ENCODE measurements at regions not wholly inside any gene's neighbourhood (a gene's known extent, or its start where the extent isn't known, plus 50 kb on each side); places are given as distances from the start of the nearest gene placed in this dataset.

DNA sequence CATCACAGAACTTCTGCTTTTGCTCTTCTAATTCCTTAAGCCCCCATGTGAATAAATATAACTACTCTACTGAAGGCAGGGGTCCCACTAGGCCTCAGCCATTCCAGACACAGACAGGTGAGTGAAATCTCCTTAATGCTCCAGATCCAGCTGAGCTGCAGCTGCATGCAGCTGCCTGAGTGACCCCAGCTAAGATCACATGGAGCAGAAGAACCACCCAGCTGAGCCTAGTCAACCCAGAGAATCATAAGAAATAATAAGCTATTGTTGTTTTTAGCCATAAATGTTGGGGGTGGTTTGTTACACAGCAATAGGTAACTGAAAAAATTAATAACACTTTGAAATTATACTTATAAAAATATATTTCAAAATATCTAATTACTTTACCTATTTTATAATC is 220.3 kb downstream of the SIPA1L2 start:
- DNase-seq = no peak

DNA sequence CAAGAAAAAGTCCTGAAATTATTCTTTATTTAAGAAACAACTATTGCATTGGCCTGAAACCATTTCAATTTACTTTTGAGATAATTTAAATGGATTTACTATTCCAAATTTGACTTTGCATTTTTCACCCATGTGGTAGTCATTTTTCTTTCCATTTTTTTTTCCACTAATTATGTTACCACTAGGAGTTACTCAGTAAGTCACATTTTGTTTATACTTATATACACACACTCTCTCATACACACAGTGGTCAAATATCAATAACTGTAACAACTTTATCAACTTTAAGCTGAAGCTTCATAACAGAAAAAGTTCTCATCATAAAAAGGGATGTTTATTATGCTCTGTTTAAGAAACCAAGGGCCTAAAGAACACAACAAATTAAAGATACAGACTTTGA is 222.8 kb downstream of the SIPA1L2 start:
- no peak for DNase-seq

DNA sequence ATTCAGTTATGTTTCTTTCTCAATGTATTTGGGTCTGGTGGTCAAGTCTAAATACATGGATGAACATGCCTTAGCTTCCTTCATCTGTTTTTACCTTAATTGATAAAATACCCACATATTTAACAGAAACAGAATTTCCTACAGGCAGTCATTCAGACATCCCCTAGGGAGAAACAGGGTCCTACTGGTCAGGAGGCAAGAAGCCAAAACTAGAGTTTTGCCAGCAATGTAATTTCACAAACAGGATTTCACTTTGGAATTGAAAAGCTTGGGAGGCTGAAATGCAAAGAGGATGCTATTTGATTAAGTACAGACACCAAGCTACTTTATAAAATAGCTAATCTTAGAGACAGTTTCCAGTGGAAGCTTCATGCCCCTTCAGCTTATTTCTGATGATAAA is 224.2 kb downstream of the SIPA1L2 start:
- DNase-seq = no peak

DNA sequence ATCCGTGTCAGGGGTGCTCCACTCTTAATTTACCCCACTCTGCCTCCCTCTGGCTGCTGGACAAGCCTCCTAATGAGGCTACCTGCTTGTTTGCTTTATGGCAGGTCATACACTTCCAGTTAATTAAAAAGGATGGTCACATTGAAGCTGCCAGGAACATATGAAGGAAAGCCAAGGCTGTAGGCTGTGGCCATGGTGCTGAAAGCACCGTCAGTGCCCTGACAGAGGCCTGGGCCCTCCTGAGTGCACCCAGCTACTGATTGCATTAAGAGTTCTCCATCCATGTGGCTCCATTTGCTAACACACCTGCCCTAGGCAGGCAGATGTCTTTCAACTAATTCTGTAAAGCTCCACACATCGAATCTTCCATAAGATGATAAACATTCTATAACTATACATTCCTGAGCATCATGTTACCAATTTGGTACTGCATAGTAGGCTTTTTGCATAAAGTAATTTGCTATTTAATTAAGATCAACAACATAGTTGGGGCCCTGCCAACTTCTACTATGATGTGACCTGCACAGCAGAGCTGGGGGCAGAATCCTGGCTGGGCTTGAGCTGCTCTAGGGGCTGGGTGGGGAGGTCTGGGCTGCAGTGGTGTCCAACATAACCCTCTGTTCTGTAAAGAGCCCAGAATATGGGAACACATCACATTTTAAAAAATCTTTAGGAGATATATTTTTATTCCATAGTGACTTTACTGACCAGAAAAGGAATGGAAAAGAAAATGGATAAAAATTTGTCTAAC is 224.8 kb downstream of the SIPA1L2 start:
- DNase-seq = no peak

DNA sequence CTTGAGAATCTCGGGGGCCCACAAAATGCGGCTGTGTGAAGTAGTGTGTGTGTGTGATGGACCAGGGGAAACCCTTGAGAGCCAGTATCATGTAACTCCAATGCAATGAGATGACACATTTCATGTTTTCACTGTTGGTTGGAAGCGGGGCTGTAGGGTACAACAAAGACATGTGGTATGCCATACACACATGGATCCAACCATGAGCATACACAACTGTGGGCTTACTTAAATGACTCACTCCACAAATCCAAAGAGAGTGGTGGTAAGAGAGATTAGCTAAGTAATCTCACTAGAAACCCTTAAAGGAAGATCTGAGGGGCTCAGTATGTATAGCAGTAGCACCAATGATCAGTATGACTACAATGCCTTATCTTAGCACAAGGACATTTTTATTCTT is 225.7 kb downstream of the SIPA1L2 start:
- no peak for DNase-seq

DNA sequence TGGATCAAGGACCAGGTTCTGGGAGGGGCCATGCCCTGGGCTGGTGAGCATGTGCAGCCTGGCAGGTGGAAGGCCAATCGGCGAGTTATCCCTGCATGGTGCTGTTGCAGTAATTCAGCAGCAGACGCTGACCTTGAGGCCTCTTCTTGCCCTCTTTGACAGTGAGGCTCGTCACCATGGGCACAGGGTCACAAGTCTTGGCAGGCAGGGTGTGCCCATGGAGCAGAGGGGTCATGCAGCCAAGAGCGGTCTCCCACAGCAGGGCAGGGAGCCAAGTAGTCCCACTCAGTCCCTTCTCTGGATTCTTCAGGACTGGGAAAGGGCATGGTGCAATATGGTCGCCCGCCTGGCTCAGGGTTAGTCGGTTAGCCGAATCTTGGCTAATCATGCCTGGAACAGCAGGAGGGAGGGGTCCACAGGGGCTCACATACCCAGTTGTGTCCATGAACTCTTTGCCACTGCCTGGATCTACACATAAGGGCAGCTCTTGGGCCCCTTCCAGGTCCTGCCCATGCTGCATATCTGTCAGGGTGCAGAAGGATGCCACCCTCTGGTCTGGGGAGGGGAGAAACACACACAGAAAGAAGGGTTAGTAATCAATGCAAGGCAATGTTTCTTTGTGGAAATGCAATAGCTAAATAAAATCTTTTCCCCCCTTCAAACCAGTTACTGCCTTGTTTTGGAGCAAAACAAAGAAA is 226.8 kb downstream of the SIPA1L2 start:
- no peak for DNase-seq

DNA sequence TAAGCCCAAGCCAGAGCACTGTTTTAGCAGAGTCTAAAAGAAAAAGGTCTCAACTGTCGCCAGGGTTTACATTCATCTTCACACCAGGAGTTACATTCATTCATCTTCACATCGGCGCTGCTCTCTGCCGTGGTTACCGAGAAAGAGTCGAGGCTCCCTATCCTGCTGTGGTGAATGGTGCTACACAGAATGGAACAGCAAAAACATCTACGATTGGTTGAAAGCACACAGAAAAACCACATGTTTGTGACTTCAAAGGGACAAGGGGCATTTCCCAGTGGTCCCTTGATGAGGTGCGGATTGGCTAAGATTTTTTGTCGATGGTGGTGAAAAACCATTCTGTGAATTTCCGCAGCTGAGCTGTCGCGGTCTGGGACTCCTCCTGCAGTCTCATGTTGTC is 231.1 kb downstream of the SIPA1L2 start:
- no peak for DNase-seq

DNA sequence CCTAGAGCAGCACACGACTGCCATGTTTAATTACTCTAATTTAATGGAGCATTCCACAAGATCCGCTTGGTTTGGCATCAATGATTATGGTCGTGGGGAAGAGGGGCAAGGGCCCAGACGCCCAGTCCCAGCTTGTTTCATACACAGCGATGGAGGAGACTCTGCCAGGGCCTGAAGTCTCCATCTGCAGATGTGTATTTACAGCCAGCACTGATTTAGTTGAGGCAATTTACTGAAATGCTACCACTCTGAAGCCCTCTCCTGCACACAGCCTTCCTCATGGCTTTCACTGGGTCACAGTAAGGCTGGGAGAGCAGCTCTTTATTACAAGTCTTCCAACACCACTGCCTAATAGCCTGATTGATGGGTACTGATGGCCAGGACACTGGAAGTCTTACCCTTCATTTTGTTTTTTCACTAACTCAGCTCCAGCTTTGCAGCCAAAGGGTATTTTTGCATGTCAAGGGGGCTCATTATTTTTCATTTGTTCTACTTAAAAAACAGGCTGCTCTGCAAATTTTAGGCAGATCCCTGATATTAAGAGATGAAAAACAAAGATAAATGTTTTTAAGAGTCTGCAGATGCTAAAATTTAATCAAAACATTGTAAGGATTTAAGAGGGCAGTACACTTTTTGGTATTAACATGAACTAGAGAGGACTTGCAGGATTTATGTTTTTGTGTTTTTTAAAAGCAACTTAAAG is 236.3 kb downstream of the SIPA1L2 start:
- no peak for DNase-seq

DNA sequence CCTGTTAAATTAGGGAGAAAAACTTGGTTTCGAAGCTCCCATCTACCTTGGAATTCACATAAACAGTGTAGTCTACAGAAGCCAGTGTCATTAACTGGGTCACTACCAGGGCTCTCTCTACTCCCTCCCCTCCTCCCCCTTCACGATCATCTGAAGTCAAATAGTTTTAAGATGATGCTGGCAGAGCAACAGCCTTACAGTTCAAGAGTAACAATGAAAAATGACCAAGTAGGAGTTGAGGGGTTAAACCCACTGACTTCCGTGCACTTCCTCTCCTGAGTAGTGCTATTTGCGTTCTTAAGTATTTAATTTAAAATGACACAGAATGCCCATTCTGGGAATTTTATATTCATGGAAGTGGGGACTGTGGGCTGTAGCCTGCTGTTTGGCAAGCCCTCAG is 236.9 kb downstream of the SIPA1L2 start:
- DNase-seq = no peak

DNA sequence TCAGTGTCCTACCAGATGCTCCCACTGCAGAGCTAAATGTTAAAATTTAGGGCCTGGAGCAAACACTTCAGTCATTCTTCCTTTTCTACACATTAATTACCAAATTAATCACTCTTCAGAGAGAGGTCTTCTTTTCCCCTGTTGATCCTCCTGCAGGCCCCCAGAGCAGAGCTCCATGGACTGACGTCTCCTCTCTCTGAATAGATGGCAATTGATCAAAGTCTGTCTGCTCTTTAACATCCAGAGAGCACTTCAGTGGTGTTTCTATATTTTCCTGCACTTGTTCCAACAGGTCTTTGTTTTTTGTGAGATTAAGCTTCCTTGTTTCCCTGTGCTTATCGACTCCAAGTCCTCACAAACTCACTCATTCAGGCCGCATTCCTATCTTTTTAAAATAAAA is 239.3 kb downstream of the SIPA1L2 start:
- no peak for DNase-seq

DNA sequence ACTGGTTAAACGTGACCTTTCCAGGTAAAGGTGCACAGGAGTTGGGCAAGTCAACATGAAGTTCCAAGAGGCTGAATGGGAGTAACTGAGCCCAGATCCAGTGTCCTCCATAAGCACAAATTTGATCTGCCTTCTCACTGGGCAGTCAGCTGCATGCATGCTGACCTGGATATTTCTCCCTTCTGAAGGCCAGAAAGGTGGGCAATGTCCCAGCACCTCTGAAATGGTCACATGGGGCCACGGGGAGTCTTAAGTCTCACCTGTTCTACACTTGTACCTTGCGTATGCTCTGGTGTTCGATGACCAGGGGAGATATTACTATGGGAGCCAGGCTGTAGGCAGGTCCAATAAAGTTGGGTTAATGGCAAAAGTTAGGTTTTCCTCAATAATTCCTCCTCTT is 240.2 kb downstream of the SIPA1L2 start:
- DNase-seq = no peak

DNA sequence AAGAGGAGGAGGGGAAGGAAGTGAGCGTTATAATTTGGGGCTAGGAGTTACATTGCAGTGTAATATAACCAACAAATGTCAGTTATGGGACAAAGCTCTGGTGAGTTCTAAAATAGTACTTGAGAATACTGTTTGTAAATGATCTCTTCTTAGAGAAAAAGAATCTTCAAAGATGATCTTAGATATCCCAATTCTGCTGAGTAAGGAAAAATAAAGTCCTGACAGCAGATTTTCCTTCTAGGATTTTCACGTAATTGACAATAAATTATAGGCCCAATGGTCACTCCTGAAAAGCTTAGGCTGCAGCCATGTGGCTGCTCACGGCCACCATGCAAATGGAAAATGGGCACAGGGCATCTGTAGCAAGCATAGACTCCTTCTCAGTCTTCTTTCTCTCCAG is 241.6 kb downstream of the SIPA1L2 start:
- DNase-seq = no peak

DNA sequence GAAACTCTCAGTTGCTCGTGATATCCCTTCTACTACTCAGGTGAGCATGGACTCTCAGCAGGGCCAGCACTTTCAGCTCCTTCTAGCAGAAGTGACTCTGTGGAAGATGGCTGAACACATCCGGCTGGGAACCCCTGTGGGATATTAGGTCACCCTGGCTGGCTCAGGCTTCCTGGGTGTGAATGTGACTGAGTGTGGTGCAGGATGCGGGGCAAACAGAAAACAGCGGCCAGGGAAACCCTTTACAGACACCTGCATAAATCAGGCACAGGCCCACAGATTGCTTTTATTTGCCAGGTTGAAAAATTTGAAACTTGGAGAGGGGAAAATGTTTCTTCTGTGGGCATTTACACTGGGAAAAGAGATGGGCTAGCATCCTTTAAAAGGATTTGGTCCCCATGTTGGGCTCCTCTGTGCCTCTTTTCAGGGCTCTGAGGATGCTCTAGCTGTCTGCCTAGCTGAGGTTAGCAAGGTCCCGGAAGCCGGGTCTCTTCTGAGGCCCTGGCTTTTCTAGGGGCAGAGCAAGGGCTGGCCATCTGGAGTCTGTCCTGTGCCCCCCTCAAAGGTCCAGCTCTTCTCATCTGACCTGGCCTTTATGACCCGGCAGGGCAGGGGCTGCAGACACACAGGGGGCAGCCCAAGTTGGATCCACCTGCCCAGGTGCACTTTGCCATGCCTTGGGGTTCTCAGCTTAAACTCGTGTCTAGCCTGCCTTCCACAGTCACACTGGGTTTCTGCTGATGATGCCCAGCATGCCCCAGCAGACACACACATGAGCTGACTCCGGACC is 243.0 kb downstream of the SIPA1L2 start:
- no peak for DNase-seq

DNA sequence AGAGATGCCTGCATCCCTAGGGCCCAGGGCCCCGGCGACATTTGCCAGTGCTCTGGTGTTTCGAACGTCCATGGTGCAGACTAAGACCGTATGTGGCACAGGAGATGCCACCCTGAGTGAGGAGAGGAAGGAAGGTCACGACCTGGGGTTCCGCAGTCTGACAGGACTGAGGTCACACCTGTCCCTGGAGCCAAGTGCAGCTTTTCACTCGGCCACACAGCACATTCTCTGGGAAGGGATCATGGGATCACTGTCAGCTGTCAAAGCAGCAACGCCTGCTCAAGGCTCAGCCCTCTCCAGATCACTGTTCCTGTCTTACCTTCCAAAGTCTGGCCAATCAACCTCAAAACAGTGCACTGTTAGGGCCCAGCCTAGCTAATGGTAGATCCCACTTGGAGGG is 243.6 kb downstream of the SIPA1L2 start:
- DNase-seq = no peak

DNA sequence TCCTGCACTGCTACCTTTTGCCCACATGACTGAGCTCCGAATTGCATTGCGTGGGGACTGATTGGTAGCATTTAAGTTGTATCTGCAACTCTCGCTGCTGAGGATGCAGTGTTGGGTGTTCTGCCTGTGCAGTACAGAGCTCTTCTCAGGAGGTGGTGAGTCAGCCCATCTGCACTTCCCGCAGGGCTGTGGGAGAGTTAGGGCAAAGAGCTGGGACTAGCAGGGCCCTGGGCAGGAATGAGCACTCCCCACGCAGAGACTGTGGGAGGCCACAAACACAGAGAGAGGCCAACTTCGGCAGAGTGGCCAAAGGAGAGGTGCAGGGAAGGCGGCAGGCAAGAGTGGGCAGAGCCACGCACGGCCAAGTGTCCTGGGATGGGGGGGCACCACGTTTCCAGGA is 244.7 kb downstream of the SIPA1L2 start:
- DNase-seq = no peak

DNA sequence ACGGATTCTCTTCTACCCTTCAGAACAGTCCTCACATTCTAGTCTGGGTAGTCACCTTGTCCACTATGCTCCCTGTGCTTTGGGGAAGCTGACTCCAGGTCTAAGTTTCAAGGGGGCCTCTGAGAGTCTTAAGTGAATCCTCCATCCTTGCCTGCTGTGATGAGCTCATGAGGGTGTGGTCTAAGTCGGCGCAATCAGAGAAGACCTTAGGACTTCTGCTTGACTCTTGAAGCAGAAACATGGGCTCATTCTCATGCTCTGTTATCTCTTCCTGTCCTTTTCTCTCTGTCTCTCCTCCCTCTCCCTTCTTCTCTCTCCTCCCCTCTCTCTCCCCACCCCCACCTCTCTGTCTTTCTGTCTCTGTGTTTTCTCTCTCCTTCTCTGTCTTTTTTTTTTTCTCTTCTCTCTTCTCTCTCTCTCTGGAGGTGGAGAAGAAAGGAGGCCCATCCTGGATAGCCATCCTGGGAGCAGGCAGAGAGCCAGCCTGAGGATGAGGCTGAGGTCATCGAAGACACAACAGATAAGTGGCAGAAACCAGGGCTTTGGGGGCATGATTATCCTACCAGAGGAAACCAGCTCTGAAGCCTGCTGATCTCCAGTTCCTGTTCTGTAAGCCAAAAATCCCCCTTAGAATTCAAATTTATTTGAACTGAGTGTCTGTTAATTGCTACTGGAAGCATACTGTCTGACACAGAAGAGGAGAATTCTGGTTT is 245.6 kb downstream of the SIPA1L2 start:
- DNase-seq = no peak

DNA sequence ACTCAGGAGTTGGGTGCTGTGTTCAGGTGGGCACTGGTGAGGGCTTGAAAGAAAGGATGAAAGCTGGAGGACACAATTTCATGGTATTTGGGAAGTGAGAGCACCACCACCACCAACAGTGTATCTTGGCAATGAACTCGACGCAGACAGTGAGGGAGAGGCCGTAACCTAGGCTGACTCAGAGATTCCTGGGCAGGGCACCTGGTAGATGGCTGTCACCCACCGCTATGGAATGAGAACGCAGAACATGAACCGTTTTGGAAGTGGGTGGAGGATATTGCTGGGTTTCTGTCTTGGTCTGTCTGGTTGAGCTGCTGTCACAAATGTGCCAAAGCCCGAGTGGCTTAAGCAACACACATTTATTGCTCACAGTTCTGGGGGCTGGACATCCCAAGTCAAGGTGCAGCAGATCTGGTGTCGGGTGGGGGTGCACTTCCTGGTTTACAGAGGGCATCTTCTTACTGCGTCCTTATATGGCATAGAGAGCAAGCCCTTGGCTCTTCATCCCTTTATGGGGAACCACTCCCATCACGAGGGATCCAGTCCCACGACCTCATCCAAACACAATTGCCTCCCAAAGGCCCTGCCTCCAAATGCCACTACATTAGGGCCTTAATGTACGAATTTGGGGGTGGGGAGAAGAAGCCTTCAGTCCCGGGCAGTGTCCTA is 246.3 kb downstream of the SIPA1L2 start:
- DNase-seq = no peak

DNA sequence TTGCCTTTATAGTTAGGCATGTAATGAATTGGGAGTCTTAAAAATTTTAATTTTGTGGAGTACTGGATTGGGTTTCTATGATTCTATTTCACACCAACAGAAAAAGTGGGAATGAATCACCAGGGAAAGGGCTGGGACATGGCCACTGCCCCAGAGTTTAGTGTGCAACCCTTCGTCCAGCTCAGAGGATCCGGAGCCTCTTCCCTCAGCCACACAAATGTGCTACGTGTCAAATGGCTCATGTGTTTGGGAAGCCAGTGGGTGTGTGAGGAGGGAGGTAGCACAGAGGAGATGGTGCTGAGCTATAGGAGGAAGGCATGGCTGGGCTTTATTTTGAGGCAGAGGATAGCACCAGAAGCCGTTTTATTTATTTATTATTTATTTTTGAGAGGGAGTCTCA is 247.3 kb downstream of the SIPA1L2 start:
- DNase-seq = no peak

DNA sequence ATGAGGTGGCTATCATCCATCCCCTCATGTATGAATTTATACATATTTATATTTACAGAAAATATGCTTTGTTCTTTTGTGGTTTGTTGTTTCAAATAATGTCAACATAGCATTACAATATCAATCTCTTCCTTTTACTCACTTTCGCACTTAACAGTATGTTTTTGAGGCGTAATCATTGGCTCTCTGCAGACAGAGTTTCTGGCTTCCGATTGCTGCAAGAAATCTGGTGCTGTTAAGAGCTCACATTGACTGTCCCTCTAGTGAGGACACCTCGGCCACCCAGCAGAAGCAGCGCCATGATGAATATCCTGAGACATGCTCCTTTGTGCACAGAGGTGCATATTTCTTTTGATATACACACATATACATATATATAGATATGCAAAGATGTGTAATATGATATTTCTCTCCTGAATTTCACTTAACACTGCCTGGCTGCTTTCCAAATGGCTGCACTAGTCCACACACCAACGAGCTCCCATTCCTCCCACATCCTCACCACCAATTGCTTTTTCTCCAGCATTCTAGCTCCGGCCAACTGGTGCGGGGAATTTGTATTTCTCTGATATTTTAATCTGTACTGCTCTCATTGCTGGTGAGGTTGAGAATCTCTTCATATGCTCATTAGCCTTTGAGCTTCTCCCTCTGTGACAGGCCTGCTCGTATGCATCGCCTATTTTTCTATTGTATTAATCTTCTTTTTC is 248.4 kb downstream of the SIPA1L2 start:
- DNase-seq = no peak

DNA sequence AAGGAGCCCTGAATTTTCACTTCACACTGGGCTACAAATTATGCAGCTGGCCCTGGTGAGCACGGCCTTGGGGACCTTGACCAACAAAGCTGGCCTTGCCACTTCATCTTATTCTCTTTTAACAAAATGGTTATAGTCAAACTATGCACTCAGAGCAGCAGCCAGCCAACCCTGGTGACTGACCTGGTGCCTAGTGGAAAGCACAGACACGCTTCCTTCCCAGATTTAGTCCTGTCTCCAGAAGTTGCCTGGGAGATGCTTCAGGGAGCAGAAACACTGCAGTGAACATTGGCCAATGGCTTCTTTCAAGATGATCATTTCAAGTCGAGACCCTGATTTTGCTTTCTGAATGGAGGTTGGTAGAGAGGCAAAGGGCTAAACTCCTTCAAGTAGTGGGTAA is 249.3 kb downstream of the SIPA1L2 start:
- no peak for DNase-seq

DNA sequence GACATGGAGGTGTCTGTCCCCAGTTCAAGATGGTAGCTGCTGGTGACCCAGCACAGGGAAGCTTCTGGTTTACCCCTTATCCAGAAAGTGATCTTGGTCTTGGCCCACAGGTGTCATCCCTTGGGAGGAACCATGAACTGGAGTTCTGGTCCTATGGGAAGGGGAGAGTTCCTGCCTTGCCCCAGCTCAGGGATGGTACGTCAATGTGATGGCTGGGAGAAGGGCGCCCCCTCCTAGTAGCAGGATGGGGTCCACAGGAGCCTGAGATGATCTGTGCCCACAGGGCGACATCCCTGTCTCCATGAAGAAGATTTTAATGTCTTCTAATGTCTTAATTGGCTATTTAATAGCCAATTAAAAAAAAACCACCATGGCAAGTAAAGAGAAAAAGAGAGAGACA is 249.8 kb downstream of the SIPA1L2 start:
- DNase-seq = no peak

DNA sequence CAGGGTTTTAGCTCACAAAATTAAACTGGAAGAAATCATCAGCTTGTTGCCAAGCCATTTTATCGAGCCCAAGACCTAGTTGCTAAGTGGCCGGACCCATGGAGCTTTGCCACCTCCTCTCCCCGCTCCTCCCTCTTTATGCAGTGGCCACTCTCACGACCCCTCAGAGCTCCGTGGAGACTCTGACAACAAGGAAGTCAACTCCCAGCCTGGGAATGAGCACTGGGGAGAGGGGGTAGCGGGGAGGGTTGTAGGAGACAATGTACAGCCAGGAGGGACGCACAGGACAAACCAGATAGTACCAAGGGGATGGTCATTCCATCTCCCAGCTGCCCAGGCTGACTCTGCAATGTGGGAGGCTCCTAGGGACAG is 250.9 kb downstream of the SIPA1L2 start:
- no peak for DNase-seq
